Mucosa of rectum (tissue), 2 donors: ENCODE measurements at regions not wholly inside any gene's neighbourhood (a gene's known extent, or its start where the extent isn't known, plus 50 kb on each side); places are given as distances from the start of the nearest gene placed in this dataset.
A peak's percentile ranks its signal among the peaks of the same experiment; 100 is the strongest.

Experiments used
- H3K27ac ChIP-seq, 2 donors: one replicate each; pipeline ENCODE4 v1.7.0; 2013; ENCODE audit warnings: inconsistent platforms in 2 of 2, low read depth in 2 of 2, low read length in 2 of 2
- H3K27me3 ChIP-seq, 2 donors: one replicate each; pipeline ENCODE4 v1.7.0; 2013; ENCODE audit warnings: low read length in 2 of 2; ENCODE audit not compliant: control insufficient read depth in 2 of 2, insufficient read depth in 2 of 2
- H3K36me3 ChIP-seq, 2 donors: one replicate each; pipeline ENCODE4 v1.7.0; 2013; ENCODE audit warnings: low read length in 2 of 2; ENCODE audit not compliant: control insufficient read depth in 2 of 2, insufficient read depth in 2 of 2
- H3K4me1 ChIP-seq, 2 donors: one replicate each; pipeline ENCODE4 v1.7.0; 2013; ENCODE audit warnings: low read length in 2 of 2, mild to moderate bottlenecking in 1 of 2; ENCODE audit not compliant: control insufficient read depth in 2 of 2, insufficient read depth in 2 of 2
- H3K4me3 ChIP-seq, 2 donors: one replicate each; pipeline ENCODE4 v1.7.0; 2013; ENCODE audit warnings: low read length in 2 of 2
- H3K9ac ChIP-seq, 2 donors: one replicate each; pipeline ENCODE4 v1.7.0; 2013; ENCODE audit warnings: low read length in 2 of 2, low read depth in 1 of 2, mild to moderate bottlenecking in 1 of 2
- H3K9me3 ChIP-seq, 2 donors: one replicate each; pipeline ENCODE4 v1.7.0; 2013; ENCODE audit warnings: low read length in 2 of 2; ENCODE audit not compliant: control insufficient read depth in 2 of 2
- donor health status: healthy.
- donor health status: Normal muscosa, but diverticular disease.

DNA sequence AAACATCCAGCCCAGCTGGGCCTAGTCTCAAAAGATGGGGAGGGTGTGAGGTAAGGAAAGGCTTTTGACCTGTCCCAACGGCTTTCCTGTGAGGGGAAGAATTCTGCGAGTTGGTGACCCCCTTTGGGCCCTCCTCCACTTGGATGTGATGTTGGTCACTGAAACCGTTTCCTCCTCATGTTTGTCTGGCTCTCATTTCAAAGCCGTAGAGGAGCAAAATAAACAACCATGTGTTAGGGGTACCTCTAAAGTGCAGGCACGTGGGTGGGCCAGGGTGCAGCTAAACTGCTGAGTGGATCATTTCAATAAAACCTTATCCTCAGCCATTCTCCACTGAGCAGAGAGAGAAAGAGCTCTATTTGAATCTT lies 84.3 kb upstream of the MELK start:
- H3K27ac ChIP-seq: peak overlapping the region; percentile 81 to 92
- no peaks in the 10 kb centered on the region for H3K27me3 ChIP-seq
- no peaks in the 10 kb centered on the region for H3K36me3 ChIP-seq
- H3K9me3 ChIP-seq: no peaks in the 10 kb centered on the region
- peak overlapping the region; percentile 72 to 82 for H3K4me3 ChIP-seq
- H3K9ac ChIP-seq: peak overlapping the region; percentile 84 to 88
- peaks cover 16 to 20% of the 10 kb centered on the region in 2 donors for H3K4me1 ChIP-seq

DNA sequence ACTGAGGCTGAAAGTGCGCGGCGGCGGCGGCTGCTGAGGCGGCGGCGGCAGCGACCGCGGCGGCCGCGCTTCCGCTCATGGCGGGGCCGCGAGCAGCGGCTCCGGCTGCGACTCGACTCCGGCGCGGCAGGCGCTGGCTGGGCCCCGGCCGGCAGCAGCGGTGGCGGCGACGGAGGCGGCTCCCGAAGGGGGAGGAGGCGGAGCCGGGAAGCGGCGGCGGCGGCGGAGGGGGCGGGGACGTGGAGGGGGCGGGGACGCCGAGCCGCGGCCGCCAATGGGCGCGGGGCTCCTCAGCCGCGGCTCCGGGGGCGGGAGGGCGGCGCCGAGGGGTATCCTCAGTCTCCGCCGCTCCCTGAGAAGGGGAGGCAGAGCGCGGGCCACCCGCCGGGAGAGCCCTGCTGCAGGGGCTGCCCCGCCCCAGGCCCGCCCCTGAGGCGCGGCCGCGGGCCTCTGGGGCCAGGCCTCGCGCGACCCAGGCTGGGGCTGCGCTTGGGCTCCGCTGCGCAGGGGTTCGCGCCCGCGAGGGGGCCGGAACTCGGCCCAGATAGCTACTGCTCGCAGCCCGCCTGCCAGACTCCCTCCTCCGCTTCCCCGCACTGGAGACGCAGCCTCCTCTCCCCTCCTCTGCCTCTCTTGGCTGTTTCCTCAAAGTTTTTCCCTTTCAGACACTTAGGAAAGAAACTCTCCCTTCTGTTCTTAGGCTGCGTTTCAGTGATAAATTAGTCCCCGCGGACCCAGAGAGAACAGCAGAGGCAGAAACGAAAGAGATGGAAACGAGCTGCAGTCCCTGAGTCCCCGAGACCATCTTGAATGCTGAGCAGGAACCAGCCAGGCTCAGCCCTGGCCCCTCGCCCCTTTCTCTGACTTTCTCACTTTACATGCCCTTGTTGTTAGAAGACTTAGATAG lies 85.0 kb upstream of the MELK start:
- no peaks in the 10 kb centered on the region for H3K27me3 ChIP-seq
- H3K4me3 ChIP-seq: peak overlapping the region; percentile 93 to 95
- H3K9me3 ChIP-seq: no peaks in the 10 kb centered on the region
- H3K27ac ChIP-seq: peak overlapping the region; percentile 81 to 92
- no peaks in the 10 kb centered on the region for H3K36me3 ChIP-seq
- H3K4me1 ChIP-seq: peaks cover 16 to 20% of the 10 kb centered on the region in 2 donors
- peak overlapping the region; percentile 84 to 88 for H3K9ac ChIP-seq

- peak overlapping the region; percentile 69 to 80 for H3K27ac ChIP-seq
- H3K4me3 ChIP-seq: peak overlapping the region; percentile 93 to 95
- H3K9ac ChIP-seq: peak overlapping the region; percentile 76 to 85
- peaks cover 16 to 20% of the 10 kb centered on the region in 2 donors for H3K4me1 ChIP-seq
- no peaks in the 10 kb centered on the region for H3K9me3 ChIP-seq
- no peaks in the 10 kb centered on the region for H3K36me3 ChIP-seq
- no peaks in the 10 kb centered on the region for H3K27me3 ChIP-seq
Observed at GRCh38 chr9:36486933-36487481, 85.7 kb upstream of the MELK start.

GRCh38 chr9:36486329-36486932 lies 86.3 kb upstream of the MELK start:
- H3K27ac ChIP-seq: peak overlapping the region; percentile 69 to 80
- H3K4me1 ChIP-seq: peaks cover 16 to 20% of the 10 kb centered on the region in 2 donors
- no peaks in the 10 kb centered on the region for H3K9me3 ChIP-seq
- peak overlapping the region; percentile 93 to 95 for H3K4me3 ChIP-seq
- H3K36me3 ChIP-seq: no peaks in the 10 kb centered on the region
- H3K9ac ChIP-seq: peak overlapping the region; percentile 76 to 85
- H3K27me3 ChIP-seq: no peaks in the 10 kb centered on the region

DNA sequence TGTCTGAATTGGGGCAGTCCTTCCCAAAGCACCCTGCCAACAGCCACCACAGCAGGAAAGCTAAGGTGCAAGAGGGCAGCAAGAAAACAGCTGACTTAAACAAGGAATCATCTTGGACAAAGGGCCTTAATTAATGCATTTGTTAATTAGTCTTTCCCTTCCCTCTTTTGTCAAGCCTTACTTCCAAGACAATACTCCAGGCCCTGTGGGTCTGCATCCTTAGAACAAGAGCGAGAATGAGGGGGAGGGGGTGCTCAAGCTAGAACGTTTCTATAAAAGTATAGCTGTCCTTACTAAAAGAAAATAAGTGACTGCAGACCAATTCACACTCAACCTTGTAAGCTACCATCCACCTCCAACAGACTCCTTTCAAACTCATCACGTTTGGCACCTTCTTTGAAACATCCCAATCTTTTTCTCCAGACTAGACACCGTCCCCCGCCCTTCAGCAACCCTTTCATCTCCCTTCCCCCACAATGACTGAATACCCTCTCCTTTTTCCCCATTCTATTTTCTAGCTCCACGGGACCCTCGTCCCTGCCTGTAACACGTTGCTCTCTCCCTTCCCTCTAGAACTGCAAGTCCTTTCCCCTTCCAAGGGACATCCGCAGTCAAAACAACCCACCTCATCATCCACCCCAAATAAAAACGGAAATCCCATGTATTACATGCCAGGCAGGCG lies 85.7 kb upstream of the RNF38 start:
- Histone ChIP-seq H3K27me3 (no peaks in the 10 kb centered on the region), H3K9ac (peak overlapping the region; percentile 76 to 85)

GRCh38 chr9:36484124-36484523 lies 84.1 kb upstream of the RNF38 start:
- Histone ChIP-seq H3K4me3 (no peak overlapping the region), H3K4me1 (peaks cover 16 to 20% of the 10 kb centered on the region in 2 donors), H3K36me3 (no peaks in the 10 kb centered on the region), H3K27ac (no peak overlapping the region), H3K27me3 (no peaks in the 10 kb centered on the region), H3K9ac (no peak overlapping the region), H3K9me3 (no peaks in the 10 kb centered on the region)

More for the DNA sequence above, 85.7 kb upstream of the RNF38 start:
- H3K9me3 ChIP-seq: no peaks in the 10 kb centered on the region
- peak overlapping the region; percentile 69 to 80 for H3K27ac ChIP-seq
- H3K4me3 ChIP-seq: peak overlapping the region; percentile 93 to 95
- no peaks in the 10 kb centered on the region for H3K36me3 ChIP-seq
- peaks cover 16 to 20% of the 10 kb centered on the region in 2 donors for H3K4me1 ChIP-seq

DNA sequence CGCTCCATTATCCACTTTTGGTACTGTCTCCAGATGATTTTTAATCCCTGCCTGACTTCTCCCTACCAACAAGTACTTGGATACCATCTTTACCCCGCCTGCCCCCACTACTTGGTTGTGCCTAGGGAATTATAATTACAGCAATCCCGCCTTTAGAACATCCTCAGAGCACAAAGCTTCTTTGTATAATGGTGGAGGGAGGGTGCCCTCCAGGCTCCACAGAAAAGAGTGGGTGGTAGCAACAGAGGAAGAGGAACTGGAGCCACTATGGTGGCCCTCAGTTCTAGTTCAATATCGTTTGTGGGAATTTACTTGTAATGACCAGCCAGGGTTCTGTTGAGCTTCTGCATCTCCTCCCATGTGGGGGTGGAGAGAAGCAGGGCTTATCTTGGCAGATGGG lies 79.0 kb upstream of the RNF38 start:
- no peak overlapping the region for H3K27ac ChIP-seq
- no peak overlapping the region for H3K9ac ChIP-seq
- H3K9me3 ChIP-seq: no peaks in the 10 kb centered on the region
- H3K4me1 ChIP-seq: no peaks in the 10 kb centered on the region
- no peak overlapping the region for H3K4me3 ChIP-seq
- H3K36me3 ChIP-seq: no peaks in the 10 kb centered on the region
- no peaks in the 10 kb centered on the region for H3K27me3 ChIP-seq

DNA sequence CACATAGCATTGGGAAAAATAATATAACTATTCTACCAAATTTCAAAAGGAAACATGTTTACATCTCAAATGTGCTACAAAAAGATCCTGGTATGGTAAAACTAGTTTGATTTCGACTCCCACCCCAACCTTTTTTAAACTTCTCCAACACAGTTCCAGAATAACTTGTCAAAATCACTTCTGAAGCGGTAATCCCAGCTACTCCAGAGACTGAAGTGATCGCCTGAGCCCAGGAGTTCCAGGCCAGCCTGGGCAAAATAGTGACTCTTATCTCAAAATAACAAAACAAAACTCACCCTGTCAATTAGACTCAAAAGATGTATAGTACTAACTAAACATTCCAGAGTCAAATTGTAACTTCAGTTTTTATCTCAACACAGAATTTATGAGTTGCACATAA lies 71.3 kb upstream of the RNF38 start:
- Histone ChIP-seq H3K27me3 (no peaks in the 10 kb centered on the region), H3K27ac (peak overlapping the region; percentile 80 to 86), H3K36me3 (no peaks in the 10 kb centered on the region), H3K9me3 (no peaks in the 10 kb centered on the region), H3K4me3 (no peak overlapping the region), H3K9ac (peak overlapping the region; percentile 71 to 72), H3K4me1 (peaks cover 13 to 20% of the 10 kb centered on the region in 2 donors)

- Histone ChIP-seq H3K9ac (peak overlapping the region; percentile 71 to 72), H3K27ac (peak overlapping the region; percentile 80 to 86), H3K9me3 (no peaks in the 10 kb centered on the region), H3K4me1 (peaks cover 13 to 20% of the 10 kb centered on the region in 2 donors), H3K27me3 (no peaks in the 10 kb centered on the region), H3K36me3 (no peaks in the 10 kb centered on the region), H3K4me3 (peak overlapping the region; percentile 63 to 73)
Observed at GRCh38 chr9:36470643-36471290, 70.7 kb upstream of the RNF38 start.
